ENCODE measurements at regions not wholly inside any gene's neighbourhood (a gene's known extent, or its start where the extent isn't known, plus 50 kb on each side); places are given as distances from the start of the nearest gene placed in this dataset.

- TF ChIP-seq EZH2phosphoT487 (conservative IDR thresholded peaks at IDR 0.05; ENCODE audit: low read length) (no peak), CTCF (IDR thresholded peaks at IDR 0.05; ENCODE audit: insufficient read depth, low read length, poor library complexity, severe bottlenecking) (no peak)
These were observed 792.5 kb upstream of the FANCL start for GRCh38 chr2:59033661-59034060.
